ENCODE measurements at regions not wholly inside any gene's neighbourhood (a gene's known extent, or its start where the extent isn't known, plus 50 kb on each side); places are given as distances from the start of the nearest gene placed in this dataset.

GRCh38 chr1:104121271-104121670, 371.6 kb downstream of the AMY1C start:
- TF ChIP-seq CTCF (conservative IDR thresholded peaks at IDR 0.05; ENCODE audit: low read length) (no peak), EZH2phosphoT487 (IDR thresholded peaks at IDR 0.05; ENCODE audit: borderline replicate concordance, low read depth, low read length) (no peak)

All from OCI-LY7 (cell line).